VCaP (cell line): ENCODE measurements at regions not wholly inside any gene's neighbourhood (a gene's known extent, or its start where the extent isn't known, plus 50 kb on each side); places are given as distances from the start of the nearest gene placed in this dataset.

Experiments used
- H3K27ac ChIP-seq: fragments of 450-650 bp; 2 replicates; pipeline ENCODE4 v1.5.1; 2017
- TF ChIP-seq, protein P1 (sequence below): fragments of 450-650 bp; conservative IDR thresholded peaks from 2 replicates; pipeline ENCODE4 v1.5.1; 2017; ENCODE audit warnings: mild to moderate bottlenecking, moderate library complexity

GRCh38 chr1:39085174-39085573, 59.0 kb downstream of the NDUFS5 start:
- TF ChIP-seq, protein P1, sequence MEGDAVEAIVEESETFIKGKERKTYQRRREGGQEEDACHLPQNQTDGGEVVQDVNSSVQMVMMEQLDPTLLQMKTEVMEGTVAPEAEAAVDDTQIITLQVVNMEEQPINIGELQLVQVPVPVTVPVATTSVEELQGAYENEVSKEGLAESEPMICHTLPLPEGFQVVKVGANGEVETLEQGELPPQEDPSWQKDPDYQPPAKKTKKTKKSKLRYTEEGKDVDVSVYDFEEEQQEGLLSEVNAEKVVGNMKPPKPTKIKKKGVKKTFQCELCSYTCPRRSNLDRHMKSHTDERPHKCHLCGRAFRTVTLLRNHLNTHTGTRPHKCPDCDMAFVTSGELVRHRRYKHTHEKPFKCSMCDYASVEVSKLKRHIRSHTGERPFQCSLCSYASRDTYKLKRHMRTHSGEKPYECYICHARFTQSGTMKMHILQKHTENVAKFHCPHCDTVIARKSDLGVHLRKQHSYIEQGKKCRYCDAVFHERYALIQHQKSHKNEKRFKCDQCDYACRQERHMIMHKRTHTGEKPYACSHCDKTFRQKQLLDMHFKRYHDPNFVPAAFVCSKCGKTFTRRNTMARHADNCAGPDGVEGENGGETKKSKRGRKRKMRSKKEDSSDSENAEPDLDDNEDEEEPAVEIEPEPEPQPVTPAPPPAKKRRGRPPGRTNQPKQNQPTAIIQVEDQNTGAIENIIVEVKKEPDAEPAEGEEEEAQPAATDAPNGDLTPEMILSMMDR: no peak
- H3K27ac ChIP-seq: no peak overlapping the region

GRCh38 chr1:39086386-39086785, 60.2 kb downstream of the NDUFS5 start:
- TF ChIP-seq, protein P1: no peak

GRCh38 chr1:39086865-39087409, 60.8 kb downstream of the NDUFS5 start:
- TF ChIP-seq, protein P1: no peak
- H3K27ac ChIP-seq: no peak overlapping the region

More at GRCh38 chr1:39086386-39086785, 60.2 kb downstream of the NDUFS5 start:
- no peak overlapping the region for H3K27ac ChIP-seq

DNA sequence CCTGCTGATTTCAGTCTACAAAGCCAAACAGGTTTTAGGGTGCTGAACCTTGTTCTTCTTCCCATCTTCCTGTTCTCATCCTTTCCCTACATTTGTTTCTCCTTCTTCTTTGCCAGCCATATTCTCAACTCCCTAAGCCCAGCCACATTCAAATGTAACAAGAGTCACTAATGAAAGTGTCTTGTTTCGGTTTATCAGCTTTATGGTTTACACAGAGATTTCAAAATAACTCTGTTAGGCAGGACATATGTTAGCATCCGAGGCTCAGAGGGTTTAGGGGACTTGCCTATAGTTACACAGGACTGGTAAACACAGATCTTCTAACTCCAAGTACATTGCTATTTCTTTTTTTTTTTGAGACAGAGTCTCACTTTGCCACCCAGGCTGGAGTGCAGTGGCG, 61.3 kb downstream of the NDUFS5 start:
- H3K27ac ChIP-seq: no peak overlapping the region
- TF ChIP-seq, protein P1: no peak

- no peak overlapping the region for H3K27ac ChIP-seq
- TF ChIP-seq, protein P1: no peak
These were observed 62.5 kb downstream of the NDUFS5 start for GRCh38 chr1:39088658-39089057.

DNA sequence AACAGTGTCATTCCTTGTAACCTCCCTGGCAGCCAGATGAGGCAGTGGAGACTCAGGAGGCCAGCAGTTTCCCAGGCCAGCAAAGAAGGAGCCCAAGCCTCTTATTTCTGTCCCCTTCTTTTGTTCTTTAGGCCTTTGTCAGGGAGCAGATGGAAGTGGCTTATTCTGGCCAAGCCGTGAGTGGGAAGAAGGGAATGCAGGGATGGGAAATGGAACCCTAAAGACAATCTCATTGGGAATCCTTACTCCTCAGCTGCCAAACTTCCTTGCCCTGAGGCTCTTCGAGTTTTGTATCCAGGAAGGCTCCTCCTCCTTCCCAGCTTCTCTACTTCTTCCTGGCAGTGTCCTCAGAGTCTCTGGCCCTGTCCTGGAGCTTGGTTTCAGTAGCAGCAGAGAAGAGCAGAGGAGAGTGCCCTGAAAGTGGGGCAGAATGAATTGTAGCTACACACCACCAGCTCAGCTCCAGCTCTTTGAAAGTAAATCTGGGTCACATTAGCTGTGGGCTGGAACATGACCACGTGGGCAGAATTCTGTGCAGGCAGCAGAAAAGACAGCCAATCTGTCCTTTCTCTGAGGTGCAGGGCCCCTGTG, 63.9 kb downstream of the NDUFS5 start:
- TF ChIP-seq, protein P1: no peak
- H3K27ac ChIP-seq: no peak overlapping the region

GRCh38 chr1:39090757-39091380, 64.7 kb downstream of the NDUFS5 start:
- TF ChIP-seq, protein P1: no peak
- no peak overlapping the region for H3K27ac ChIP-seq
